A204.1 (cell line): ENCODE measurements at regions not wholly inside any gene's neighbourhood (a gene's known extent, or its start where the extent isn't known, plus 50 kb on each side); places are given as distances from the start of the nearest gene placed in this dataset.

Experiments used
- FAIRE-seq: peaks from 2 replicates; lab custom pipeline; 2012; peaks lifted over from hg19 to GRCh38; lab: Jason Lieb, UNC

DNA sequence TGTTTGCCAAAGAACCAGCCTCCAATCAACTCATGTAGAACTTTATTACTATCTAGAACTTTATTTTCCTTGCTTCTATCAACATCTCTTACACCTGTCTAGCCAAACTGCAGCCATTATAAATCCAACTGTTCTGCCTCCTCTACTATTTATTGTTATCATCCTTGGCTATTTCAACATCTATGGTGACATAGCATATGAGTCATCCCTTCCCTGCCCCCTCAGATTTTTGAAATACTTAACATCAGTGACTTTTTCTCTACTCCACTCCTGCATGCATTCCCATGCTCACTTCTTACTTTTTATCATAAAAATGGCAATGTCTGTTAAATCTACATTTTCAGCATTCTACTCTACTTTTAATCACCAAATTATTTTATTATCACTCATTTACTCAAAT, 544.9 kb upstream of the NEGR1 start:
- no peak for FAIRE-seq

GRCh38 chr1:72804541-72804940, 522.2 kb upstream of the NEGR1 start:
- peak; percentile 6 for FAIRE-seq

- no peak for FAIRE-seq
Observed at GRCh38 chr1:72781038-72781437, 498.7 kb upstream of the NEGR1 start.

- no peak for FAIRE-seq
Observed at GRCh38 chr1:72780212-72780611, 497.9 kb upstream of the NEGR1 start.

GRCh38 chr1:72777918-72778317, 495.6 kb upstream of the NEGR1 start:
- FAIRE-seq: no peak

DNA sequence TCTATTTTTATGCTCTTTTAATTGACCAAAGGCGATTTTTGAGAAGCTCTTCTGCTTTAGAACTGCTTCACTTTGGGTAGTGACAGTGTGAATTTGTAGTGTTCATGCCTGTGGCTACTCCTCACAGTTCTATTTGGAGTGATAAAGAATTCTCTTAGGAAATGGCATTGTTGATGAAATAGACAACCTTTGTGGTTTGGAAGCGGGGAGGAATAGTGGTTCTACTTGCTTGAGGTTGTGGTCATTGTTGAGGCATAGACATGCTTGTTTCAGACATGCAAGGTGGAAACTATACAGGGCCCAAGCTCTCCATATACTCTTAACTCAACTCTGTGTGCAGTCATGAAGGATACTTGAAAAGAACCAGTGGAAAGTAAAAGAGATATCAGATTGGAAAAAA, 481.1 kb upstream of the NEGR1 start:
- no peak for FAIRE-seq

- FAIRE-seq: no peak
Observed at GRCh38 chr1:72759486-72759885, 477.1 kb upstream of the NEGR1 start.

DNA sequence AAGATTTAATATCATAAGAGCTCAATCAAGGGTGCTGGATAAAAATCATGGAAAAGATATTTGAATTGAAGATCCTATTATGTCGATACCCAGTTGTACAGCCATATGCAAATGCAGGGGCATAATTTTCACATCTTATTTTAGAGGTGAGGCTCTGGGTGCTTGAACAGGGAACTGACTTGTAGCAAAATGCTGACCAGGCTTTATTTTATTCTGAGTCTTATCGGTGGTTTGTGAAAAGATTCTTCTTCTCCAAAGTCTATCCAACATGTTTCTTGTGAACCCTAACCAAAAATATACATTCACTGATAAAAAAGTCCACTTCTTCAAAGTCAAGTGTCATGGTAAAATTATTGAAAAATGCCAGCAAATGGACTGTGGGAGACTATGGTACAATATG, 475.5 kb upstream of the NEGR1 start:
- no peak for FAIRE-seq

- FAIRE-seq: no peak
Observed at GRCh38 chr1:72745413-72745812, 463.1 kb upstream of the NEGR1 start.

- no peak for FAIRE-seq
Observed at GRCh38 chr1:72734415-72734814, 452.1 kb upstream of the NEGR1 start.

- FAIRE-seq: no peak
Observed at GRCh38 chr1:72724951-72725861, 442.9 kb upstream of the NEGR1 start.

GRCh38 chr1:72705921-72706320, 423.6 kb upstream of the NEGR1 start:
- FAIRE-seq: no peak

DNA sequence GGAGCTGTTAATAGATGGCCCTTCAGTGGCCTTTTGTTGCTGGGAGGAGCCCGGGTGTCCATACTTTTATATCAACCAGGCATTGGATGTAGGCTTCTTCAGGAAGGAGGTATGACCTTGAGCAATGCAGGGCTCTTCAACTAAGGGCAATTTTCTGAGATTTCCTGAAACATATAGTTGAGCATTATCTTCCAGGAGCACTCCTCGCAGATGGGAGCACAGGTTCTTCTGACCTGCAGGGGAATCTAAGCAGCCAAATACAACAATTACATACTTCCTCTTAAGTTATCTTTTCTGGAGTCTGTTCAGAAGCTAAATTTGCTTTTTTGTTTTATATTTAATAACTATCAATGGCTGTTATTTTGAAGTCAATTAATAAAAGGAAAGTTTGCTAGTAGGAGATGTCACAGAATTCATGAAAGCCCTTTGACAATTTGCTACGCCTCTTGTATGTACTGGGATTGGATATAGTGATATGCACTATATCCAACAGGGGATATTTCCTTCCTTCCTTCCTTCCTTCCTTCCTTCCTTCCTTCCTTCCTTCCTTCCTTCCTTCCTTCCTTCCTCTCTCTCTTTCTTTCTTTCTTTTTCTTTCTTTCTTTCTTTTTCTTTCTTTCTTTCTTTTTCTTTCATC, 422.6 kb upstream of the NEGR1 start:
- no peak for FAIRE-seq

DNA sequence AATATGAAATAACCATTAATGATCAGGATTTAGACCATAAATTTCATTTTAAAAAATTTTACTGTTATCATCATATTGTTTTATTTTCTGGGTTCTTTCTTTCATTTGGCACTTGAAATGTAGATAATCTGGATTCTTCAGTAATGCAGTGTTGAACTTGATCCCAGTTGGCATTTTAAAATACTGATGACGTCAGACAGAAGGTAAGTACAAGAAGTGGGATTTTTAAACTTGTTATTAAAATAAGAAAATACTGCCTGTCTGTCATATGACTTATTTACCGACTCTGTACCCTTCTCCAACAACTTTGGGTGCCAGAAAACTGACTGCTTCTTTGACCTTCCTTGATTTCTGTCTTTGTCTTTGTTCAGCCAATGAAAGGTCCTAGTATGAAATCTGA, 415.1 kb upstream of the NEGR1 start:
- FAIRE-seq: no peak

DNA sequence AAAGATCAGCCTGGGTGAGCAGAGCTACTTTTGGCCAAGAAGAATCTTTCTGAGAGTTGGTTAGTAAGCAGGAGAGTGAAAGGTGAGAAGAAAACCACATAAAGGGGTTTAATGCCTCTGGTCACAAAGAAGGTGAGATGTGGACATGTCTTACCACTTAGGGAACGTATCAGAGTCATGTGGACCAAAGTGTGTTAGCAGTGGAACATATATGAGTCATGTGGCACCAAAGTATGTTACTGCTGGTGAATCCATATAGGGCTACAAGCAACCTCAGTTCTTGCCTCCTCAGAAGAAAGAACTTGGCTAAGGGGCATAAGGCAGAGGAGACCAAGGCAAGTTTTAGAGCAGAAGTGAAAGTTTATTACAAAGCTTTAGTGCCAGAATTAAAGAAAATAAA, 411.6 kb upstream of the NEGR1 start:
- FAIRE-seq: no peak

- FAIRE-seq: no peak
Observed at GRCh38 chr1:72693376-72693775, 411.0 kb upstream of the NEGR1 start.

- no peak for FAIRE-seq
Observed at GRCh38 chr1:72690871-72691270, 408.5 kb upstream of the NEGR1 start.

GRCh38 chr1:72678683-72679082, 396.3 kb upstream of the NEGR1 start:
- no peak for FAIRE-seq

DNA sequence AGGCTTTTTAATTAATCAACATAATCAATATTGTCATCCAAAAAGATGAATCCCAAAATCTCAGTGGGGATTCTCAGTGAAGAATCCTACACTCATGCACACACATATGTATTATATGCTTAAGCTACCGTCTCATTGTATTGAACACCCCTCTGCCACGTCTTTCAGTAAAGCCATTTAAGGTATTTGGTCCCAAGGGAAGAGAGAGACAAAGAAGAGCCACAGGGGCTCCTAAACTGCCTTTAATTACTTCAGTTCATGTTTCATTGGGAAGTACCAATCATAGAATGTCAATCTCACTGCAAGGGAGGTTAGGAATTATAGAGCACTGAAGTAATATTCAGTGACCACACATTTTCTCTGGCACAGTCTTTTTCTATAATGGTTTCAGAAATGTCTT, 388.6 kb upstream of the NEGR1 start:
- no peak for FAIRE-seq

DNA sequence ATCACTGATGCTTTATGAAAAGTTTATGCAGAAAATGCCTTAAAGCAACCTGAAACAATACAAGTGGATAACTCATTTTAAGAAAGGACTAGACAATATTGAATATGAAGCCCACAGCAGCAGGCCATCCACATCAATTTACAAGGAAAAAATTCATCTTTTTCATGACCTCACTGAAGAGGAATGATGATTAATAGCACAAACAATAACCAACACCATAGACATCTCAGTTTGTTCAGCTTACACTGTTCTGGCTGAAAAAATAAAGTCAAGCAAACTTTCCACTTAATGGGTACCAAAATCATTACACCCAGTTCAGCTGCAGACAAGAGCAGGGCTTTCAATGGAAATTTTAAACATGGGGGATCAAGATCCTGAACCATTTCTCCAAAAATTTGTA, 380.6 kb upstream of the NEGR1 start:
- FAIRE-seq: no peak

DNA sequence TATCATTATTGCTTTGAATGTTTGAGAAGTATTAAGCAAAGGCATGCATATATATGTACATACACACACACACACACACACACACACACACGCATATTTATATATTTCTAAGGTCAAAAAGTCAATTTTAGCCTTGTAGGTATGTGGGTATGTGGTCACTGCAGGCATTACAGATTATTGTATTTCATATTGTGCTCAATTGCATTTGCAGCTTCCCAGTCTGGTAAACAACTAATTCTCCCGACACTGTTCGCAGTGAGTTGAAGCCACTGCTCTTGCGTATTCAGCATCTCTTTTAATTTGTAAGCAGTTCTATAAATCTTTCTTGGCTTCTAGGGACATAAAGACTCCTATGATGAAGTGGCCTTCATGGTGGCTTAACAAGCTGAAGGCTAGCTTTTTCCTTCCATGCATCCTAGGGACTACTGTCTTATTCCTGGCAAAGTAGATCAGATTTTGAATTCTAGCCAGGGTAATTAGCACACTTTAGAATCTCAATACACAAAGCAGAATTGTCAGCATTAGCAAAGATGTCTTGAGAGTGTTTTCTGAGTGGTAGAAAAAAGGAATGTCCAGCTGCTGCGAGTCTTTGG, 368.6 kb upstream of the NEGR1 start:
- no peak for FAIRE-seq

DNA sequence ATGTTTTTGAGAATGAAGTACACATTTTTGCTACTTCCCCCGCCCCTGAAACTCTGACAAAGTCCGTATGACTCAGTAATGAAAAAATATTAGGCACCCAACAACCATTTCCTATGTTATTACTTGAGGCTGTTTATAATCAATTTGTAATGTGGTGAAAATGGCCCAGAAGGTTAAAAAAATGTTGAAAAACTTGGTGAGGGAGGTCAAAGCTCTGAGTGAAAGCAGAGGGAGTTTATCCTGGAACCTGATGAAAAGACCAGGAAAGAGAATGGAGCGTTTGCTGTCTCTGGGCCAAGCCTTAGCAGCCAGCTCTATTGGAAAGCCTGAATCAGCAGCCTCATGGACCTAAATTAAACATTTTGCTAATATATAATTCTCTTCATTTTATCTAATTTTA, 367.7 kb upstream of the NEGR1 start:
- no peak for FAIRE-seq

- FAIRE-seq: no peak
Observed at GRCh38 chr1:72649211-72649888, 367.0 kb upstream of the NEGR1 start.
